ENCODE measurements at regions not wholly inside any gene's neighbourhood (a gene's known extent, or its start where the extent isn't known, plus 50 kb on each side); places are given as distances from the start of the nearest gene placed in this dataset.

GRCh38 chr6:105882121-105882803, 203.9 kb upstream of the PRDM1 start:
- TF ChIP-seq CTCF (IDR thresholded peaks at IDR 0.05) (no peak), POLR2AphosphoS2 (conservative IDR thresholded peaks at IDR 0.05; ENCODE audit: low read length) (no peak), POLR2A (IDR thresholded peaks at IDR 0.05; ENCODE audit: low read length) (no peak), EP300 (IDR thresholded peaks at IDR 0.05) (no peak)
